ENCODE measurements at regions not wholly inside any gene's neighbourhood (a gene's known extent, or its start where the extent isn't known, plus 50 kb on each side); places are given as distances from the start of the nearest gene placed in this dataset.
"Not testable (repeated sequence)": the region's sequence is repeated elsewhere in the genome, so short reads cannot be mapped to it uniquely, and the experiment has no call there.

GRCh38 chr4:180335566-180335965, 1907.6 kb upstream of the TENM3 start:
- no peak for DNase-seq (ENCODE audit: low read depth)

GRCh38 chr4:180336494-180337090, 1906.6 kb upstream of the TENM3 start:
- no peak for DNase-seq (ENCODE audit: low read depth)

- no peak for DNase-seq (ENCODE audit: low read depth)
Observed at GRCh38 chr4:180341926-180342325, 1901.3 kb upstream of the TENM3 start.

- DNase-seq (ENCODE audit: low read depth) = no peak
Observed at GRCh38 chr4:180350901-180351300, 1892.3 kb upstream of the TENM3 start.

GRCh38 chr4:180356766-180357165, 1886.4 kb upstream of the TENM3 start:
- DNase-seq (ENCODE audit: low read depth) = no peak

GRCh38 chr4:180360113-180360512, 1883.1 kb upstream of the TENM3 start:
- not testable (repeated sequence) for DNase-seq (ENCODE audit: low read depth)

- no peak for DNase-seq (ENCODE audit: low read depth)
Observed at GRCh38 chr4:180363815-180364214, 1879.4 kb upstream of the TENM3 start.

GRCh38 chr4:180372691-180373090, 1870.5 kb upstream of the TENM3 start:
- no peak for DNase-seq (ENCODE audit: low read depth)

GRCh38 chr4:180377741-180378140, 1865.5 kb upstream of the TENM3 start:
- DNase-seq (ENCODE audit: low read depth) = no peak

GRCh38 chr4:180380733-180381132, 1862.5 kb upstream of the TENM3 start:
- DNase-seq (ENCODE audit: low read depth) = peak; percentile 88

- DNase-seq (ENCODE audit: low read depth) = no peak
Observed at GRCh38 chr4:180391613-180392012, 1851.6 kb upstream of the TENM3 start.

GRCh38 chr4:180394312-180394711, 1848.9 kb upstream of the TENM3 start:
- DNase-seq (ENCODE audit: low read depth) = no peak

GRCh38 chr4:180394730-180395129, 1848.5 kb upstream of the TENM3 start:
- no peak for DNase-seq (ENCODE audit: low read depth)

- no peak for DNase-seq (ENCODE audit: low read depth)
Observed at GRCh38 chr4:180398564-180398963, 1844.6 kb upstream of the TENM3 start.

GRCh38 chr4:180407275-180407885, 1835.8 kb upstream of the TENM3 start:
- DNase-seq (ENCODE audit: low read depth) = no peak

- no peak for DNase-seq (ENCODE audit: low read depth)
Observed at GRCh38 chr4:180418819-180419531, 1824.2 kb upstream of the TENM3 start.

GRCh38 chr4:180422989-180423711, 1820.1 kb upstream of the TENM3 start:
- no peak for DNase-seq (ENCODE audit: low read depth)

GRCh38 chr4:180423712-180424057, 1819.5 kb upstream of the TENM3 start:
- no peak for DNase-seq (ENCODE audit: low read depth)

- DNase-seq (ENCODE audit: low read depth) = no peak
Observed at GRCh38 chr4:180426938-180427337, 1816.3 kb upstream of the TENM3 start.

- no peak for DNase-seq (ENCODE audit: low read depth)
Observed at GRCh38 chr4:180430283-180430682, 1812.9 kb upstream of the TENM3 start.

- no peak for DNase-seq (ENCODE audit: low read depth)
Observed at GRCh38 chr4:180434131-180434895, 1808.9 kb upstream of the TENM3 start.

- no peak for DNase-seq (ENCODE audit: low read depth)
Observed at GRCh38 chr4:180436361-180436760, 1806.8 kb upstream of the TENM3 start.

Measured in HT1080 (cell line).